Kidney epithelial cell (primary cell): ENCODE measurements at regions not wholly inside any gene's neighbourhood (a gene's known extent, or its start where the extent isn't known, plus 50 kb on each side); places are given as distances from the start of the nearest gene placed in this dataset.

Experiments used
- DNase-seq: peaks from one replicate; pipeline ENCODE4 v3.0.0-alpha.2; 2010; ENCODE audit warnings: low read depth
- H3K27me3 ChIP-seq: 2 replicates; pipeline ENCODE4 v1.6.0; 2011; ENCODE audit warnings: low read length; ENCODE audit not compliant: control insufficient read depth, insufficient read depth
- H3K36me3 ChIP-seq: 2 replicates; pipeline ENCODE4 v1.5.1; 2011; ENCODE audit warnings: low read length; ENCODE audit not compliant: control insufficient read depth, insufficient read depth
- H3K4me3 ChIP-seq: 2 replicates; pipeline ENCODE4 v1.5.1; 2011; ENCODE audit warnings: low read depth, mild to moderate bottlenecking, control low read depth, low read length
- CTCF ChIP-seq: IDR thresholded peaks from 2 replicates; pipeline ENCODE4 v1.5.1; 2011; ENCODE audit warnings: mild to moderate bottlenecking, moderate library complexity, low read length, control low read depth, inconsistent platforms; ENCODE audit not compliant: insufficient read depth, poor library complexity, severe bottlenecking

GRCh38 chr5:89293810-89294209, 410.8 kb upstream of the MEF2C start:
- Histone ChIP-seq H3K27me3 (no peaks in the 10 kb centered on the region), H3K36me3 (no peaks in the 10 kb centered on the region), H3K4me3 (no peak overlapping the region)
- TF ChIP-seq CTCF = no peak
- DNase-seq = no peak

GRCh38 chr5:89292487-89292886, 409.5 kb upstream of the MEF2C start:
- DNase-seq = no peak
- no peak overlapping the region for H3K4me3 ChIP-seq
- no peaks in the 10 kb centered on the region for H3K27me3 ChIP-seq
- TF ChIP-seq CTCF = no peak
- H3K36me3 ChIP-seq = no peaks in the 10 kb centered on the region

- no peak for DNase-seq
- no peak for TF ChIP-seq CTCF
Observed at GRCh38 chr5:89289604-89290003, 406.6 kb upstream of the MEF2C start.

GRCh38 chr5:89287964-89288363, 405.0 kb upstream of the MEF2C start:
- Histone ChIP-seq H3K27me3 (no peaks in the 10 kb centered on the region), H3K4me3 (no peak overlapping the region), H3K36me3 (no peaks in the 10 kb centered on the region)
- no peak for TF ChIP-seq CTCF
- DNase-seq = no peak

More at GRCh38 chr5:89289604-89290003, 406.6 kb upstream of the MEF2C start:
- Histone ChIP-seq H3K36me3 (no peaks in the 10 kb centered on the region), H3K27me3 (no peaks in the 10 kb centered on the region), H3K4me3 (no peak overlapping the region)

- DNase-seq = no peak
- Histone ChIP-seq H3K36me3 (no peaks in the 10 kb centered on the region), H3K4me3 (no peak overlapping the region), H3K27me3 (no peaks in the 10 kb centered on the region)
- TF ChIP-seq CTCF = no peak
Observed at GRCh38 chr5:89286320-89286719, 403.3 kb upstream of the MEF2C start.

GRCh38 chr5:89283728-89284493, 400.9 kb upstream of the MEF2C start:
- TF ChIP-seq CTCF = peak; percentile 8
- no peak overlapping the region for H3K4me3 ChIP-seq
- H3K27me3 ChIP-seq = no peaks in the 10 kb centered on the region
- no peak for DNase-seq
- H3K36me3 ChIP-seq = no peaks in the 10 kb centered on the region
